GM12891 (cell line): ENCODE measurements at regions not wholly inside any gene's neighbourhood (a gene's known extent, or its start where the extent isn't known, plus 50 kb on each side); places are given as distances from the start of the nearest gene placed in this dataset.
"Not testable (repeated sequence)": the region's sequence is repeated elsewhere in the genome, so short reads cannot be mapped to it uniquely, and the experiment has no call there.

Experiments used
- POLR2A ChIP-seq: IDR thresholded peaks from 2 replicates; pipeline ENCODE4 v1.6.1; 2011; ENCODE audit warnings: low read depth, low read length, control low read depth
- POLR2AphosphoS5 ChIP-seq: IDR thresholded peaks from 2 replicates; pipeline ENCODE4 v1.6.1; 2011; ENCODE audit warnings: low read depth, low read length, control low read depth
- TAF1 ChIP-seq: IDR thresholded peaks from 2 replicates; pipeline ENCODE4 v1.6.1; 2011; ENCODE audit warnings: low read depth, low read length, control low read depth

DNA sequence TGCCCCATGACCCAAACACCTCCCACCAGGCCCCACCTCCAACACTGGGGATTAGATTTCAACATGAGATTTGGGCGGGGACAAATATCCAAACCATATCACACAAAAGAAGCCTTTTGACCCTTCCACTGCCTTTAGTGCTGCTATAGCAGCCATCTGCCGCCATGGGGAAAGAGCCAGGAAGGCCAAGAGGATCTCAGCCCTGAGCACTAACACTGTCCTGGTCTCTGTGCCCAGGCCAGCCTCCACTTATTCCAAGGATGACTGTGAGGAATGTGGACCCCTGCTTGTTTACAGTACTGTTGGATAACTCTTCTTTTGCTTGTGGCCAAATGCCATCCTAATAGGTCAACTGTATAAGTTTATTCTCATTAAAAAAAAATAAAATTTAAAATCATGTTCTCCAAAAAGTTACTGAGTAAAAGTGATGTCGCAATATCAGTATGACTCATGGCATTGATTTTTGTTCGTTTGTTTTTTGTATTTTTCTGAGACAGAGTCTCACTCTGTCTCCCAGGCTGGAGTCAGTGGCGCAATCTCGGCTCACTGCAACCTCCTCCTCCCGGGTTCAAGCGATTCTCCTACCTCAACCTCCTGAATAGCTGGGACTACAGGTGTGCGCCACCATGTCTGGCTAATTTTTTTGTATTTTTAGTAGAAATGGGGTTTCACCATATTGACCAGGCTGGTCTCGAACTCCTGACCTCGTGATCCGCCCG is 166.4 kb downstream of the NDUFA12 start:
- not testable (repeated sequence) for TF ChIP-seq POLR2AphosphoS5, POLR2A, TAF1
